Skin epidermis (tissue), 12 donors: ENCODE measurements at regions not wholly inside any gene's neighbourhood (a gene's known extent, or its start where the extent isn't known, plus 50 kb on each side); places are given as distances from the start of the nearest gene placed in this dataset.

Experiments used
- H3K27ac ChIP-seq, 21 experiments: fragments of 200-600 bp; sonication (generic) in 11 of 21; one replicate each; pipeline ENCODE4 v1.5.0; 2020; ENCODE audit warnings: mild to moderate bottlenecking in 3 of 21, inconsistent platforms in 2 of 21, moderate library complexity in 2 of 21
- H3K4me3 ChIP-seq, 7 experiments: fragments of 200-600 bp; sonication (generic) in 2 of 7; one replicate each; pipeline ENCODE4 v1.5.0; 2020; ENCODE audit warnings: inconsistent platforms in 2 of 7, mild to moderate bottlenecking in 2 of 7, moderate library complexity in 1 of 7

- no peak overlapping the region for H3K27ac ChIP-seq
Measured at GRCh38 chr13:80055847-80056246, 285.1 kb downstream of the SPRY2 start.

GRCh38 chr13:80054806-80055205 lies 286.1 kb downstream of the SPRY2 start:
- no peak overlapping the region for H3K27ac ChIP-seq
- H3K4me3 ChIP-seq = no peak overlapping the region

More at GRCh38 chr13:80055847-80056246, 285.1 kb downstream of the SPRY2 start:
- H3K4me3 ChIP-seq = no peak overlapping the region

GRCh38 chr13:80052286-80052685 lies 288.6 kb downstream of the SPRY2 start:
- H3K27ac ChIP-seq = no peak overlapping the region
- H3K4me3 ChIP-seq = no peak overlapping the region

GRCh38 chr13:80050252-80050651 lies 290.7 kb downstream of the SPRY2 start:
- Histone ChIP-seq H3K27ac (peak overlapping the region in 1 of 21 experiments; percentile 11), H3K4me3 (no peak overlapping the region)

GRCh38 chr13:80048802-80049201 lies 292.1 kb downstream of the SPRY2 start:
- Histone ChIP-seq H3K4me3 (no peak overlapping the region), H3K27ac (peak overlapping the region in 2 of 21 experiments; percentile 20 to 48)

GRCh38 chr13:80048030-80048429 lies 292.9 kb downstream of the SPRY2 start:
- H3K4me3 ChIP-seq = no peak overlapping the region
- H3K27ac ChIP-seq = peak overlapping the region in 1 of 21 experiments; percentile 48

- Histone ChIP-seq H3K4me3 (no peak overlapping the region), H3K27ac (no peak overlapping the region)
Measured at GRCh38 chr13:80047406-80047805, 293.5 kb downstream of the SPRY2 start.

- H3K4me3 ChIP-seq = no peak overlapping the region
- peak overlapping the region in 1 of 21 experiments; percentile 18 for H3K27ac ChIP-seq
Measured at GRCh38 chr13:80040981-80041317, 300.0 kb downstream of the SPRY2 start.

GRCh38 chr13:80040196-80040980 lies 300.5 kb downstream of the SPRY2 start:
- Histone ChIP-seq H3K4me3 (no peak overlapping the region), H3K27ac (peak overlapping the region in 1 of 21 experiments; percentile 18)

GRCh38 chr13:80039000-80039399 lies 301.9 kb downstream of the SPRY2 start:
- H3K4me3 ChIP-seq = no peak overlapping the region
- H3K27ac ChIP-seq = peak overlapping the region in 1 of 21 experiments; percentile 26

GRCh38 chr13:80038371-80038770 lies 302.6 kb downstream of the SPRY2 start:
- no peak overlapping the region for H3K4me3 ChIP-seq
- peak overlapping the region in 1 of 21 experiments; percentile 26 for H3K27ac ChIP-seq

GRCh38 chr13:80037505-80037888 lies 303.4 kb downstream of the SPRY2 start:
- H3K27ac ChIP-seq = peak overlapping the region in 3 of 21 experiments; percentile 6 to 47 (median 34)

GRCh38 chr13:80036845-80037504 lies 304.0 kb downstream of the SPRY2 start:
- Histone ChIP-seq H3K27ac (peak overlapping the region in 3 of 21 experiments; percentile 6 to 47 (median 34)), H3K4me3 (no peak overlapping the region)

More at GRCh38 chr13:80037505-80037888, 303.4 kb downstream of the SPRY2 start:
- H3K4me3 ChIP-seq = no peak overlapping the region

GRCh38 chr13:80035096-80035495 lies 305.8 kb downstream of the SPRY2 start:
- H3K27ac ChIP-seq = no peak overlapping the region

GRCh38 chr13:80033951-80034350 lies 307.0 kb downstream of the SPRY2 start:
- H3K27ac ChIP-seq = no peak overlapping the region
- H3K4me3 ChIP-seq = no peak overlapping the region

More at GRCh38 chr13:80035096-80035495, 305.8 kb downstream of the SPRY2 start:
- H3K4me3 ChIP-seq = no peak overlapping the region

GRCh38 chr13:80033286-80033685 lies 307.6 kb downstream of the SPRY2 start:
- H3K4me3 ChIP-seq = no peak overlapping the region
- H3K27ac ChIP-seq = no peak overlapping the region

- Histone ChIP-seq H3K4me3 (no peak overlapping the region), H3K27ac (no peak overlapping the region)
Measured at GRCh38 chr13:80030491-80030890, 310.4 kb downstream of the SPRY2 start.

- Histone ChIP-seq H3K27ac (no peak overlapping the region), H3K4me3 (no peak overlapping the region)
Measured at GRCh38 chr13:80029170-80029569, 311.8 kb downstream of the SPRY2 start.

- no peak overlapping the region for H3K4me3 ChIP-seq
- no peak overlapping the region for H3K27ac ChIP-seq
Measured at GRCh38 chr13:80022146-80022545, 318.8 kb downstream of the SPRY2 start.

GRCh38 chr13:80012251-80012650 lies 328.7 kb downstream of the SPRY2 start:
- Histone ChIP-seq H3K4me3 (no peak overlapping the region), H3K27ac (no peak overlapping the region)
